NCI-H2227 (cell line): ENCODE measurements at regions not wholly inside any gene's neighbourhood (a gene's known extent, or its start where the extent isn't known, plus 50 kb on each side); places are given as distances from the start of the nearest gene placed in this dataset.

Source experiments
- DNase-seq: peaks from one replicate; lab custom pipeline; 2025; ENCODE audit not compliant: unreplicated experiment; lab: John Stamatoyannopoulos, UW

DNA sequence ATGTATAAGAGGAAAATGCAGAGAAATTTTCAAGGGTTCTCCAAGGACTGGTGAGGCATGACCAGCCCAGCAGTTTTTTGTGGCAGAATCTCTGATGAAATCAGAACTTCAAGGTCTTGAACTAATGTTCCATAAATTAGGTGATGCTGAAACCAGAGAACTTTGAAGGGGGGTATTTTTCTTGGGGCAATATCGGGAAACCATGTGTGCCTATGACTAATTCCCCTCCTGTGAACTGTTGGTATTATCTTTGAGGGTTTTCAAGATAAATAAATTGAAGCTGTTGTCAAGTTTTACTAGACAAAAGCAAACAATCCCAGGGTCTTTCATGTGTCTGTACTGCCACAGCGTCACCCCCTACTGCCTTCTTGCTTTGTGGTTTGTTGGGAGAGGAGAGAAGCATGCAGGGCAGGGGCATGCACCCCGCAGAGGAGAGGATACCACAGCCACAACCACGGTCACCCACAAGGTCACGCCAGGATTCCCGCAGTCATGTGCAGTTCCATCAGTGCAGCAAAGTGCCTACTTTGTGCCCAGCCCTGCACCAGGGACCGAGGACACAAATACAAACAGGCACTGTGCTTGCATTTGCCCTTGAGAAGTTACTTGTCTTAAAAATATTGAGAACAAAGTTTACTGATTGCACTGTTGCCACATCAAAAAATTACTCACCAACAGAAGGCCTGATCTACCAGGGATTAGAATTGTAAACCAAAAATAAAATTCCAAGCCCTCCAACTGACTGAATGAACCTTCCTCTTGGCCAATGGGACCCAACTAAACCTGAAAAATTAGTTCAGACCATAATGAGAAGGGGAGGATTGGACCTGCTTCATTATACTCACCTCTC is 413.3 kb upstream of the TRIB2 start:
- no peak for DNase-seq

DNA sequence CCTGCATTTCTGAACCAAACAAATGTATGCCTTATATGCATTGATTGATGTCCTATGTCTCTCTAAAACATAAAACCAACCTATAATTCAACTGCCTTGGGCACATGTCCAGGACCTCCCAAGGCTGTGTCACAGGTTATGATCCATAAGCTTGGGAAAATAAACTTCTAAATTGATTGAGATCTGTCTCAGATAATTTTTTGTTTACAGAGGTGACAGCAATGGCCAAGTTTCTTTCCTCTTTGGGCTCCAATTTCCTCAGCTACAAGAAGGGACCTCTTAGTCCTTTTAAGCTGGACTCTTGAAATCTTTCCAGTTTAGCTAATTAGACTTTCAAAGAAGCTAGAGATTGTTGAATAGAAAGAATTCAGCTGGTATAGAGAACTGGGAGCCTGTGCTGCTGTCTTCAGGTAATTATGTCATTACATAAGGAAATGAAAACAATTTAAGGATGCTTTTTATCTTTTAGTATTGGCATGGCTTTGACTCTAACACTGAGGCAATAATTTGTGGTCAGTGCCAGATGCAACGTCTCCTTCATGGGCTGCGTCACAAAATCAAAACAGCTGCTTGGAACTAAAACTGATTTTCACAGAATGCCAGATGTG is 412.1 kb upstream of the TRIB2 start:
- DNase-seq = no peak

DNA sequence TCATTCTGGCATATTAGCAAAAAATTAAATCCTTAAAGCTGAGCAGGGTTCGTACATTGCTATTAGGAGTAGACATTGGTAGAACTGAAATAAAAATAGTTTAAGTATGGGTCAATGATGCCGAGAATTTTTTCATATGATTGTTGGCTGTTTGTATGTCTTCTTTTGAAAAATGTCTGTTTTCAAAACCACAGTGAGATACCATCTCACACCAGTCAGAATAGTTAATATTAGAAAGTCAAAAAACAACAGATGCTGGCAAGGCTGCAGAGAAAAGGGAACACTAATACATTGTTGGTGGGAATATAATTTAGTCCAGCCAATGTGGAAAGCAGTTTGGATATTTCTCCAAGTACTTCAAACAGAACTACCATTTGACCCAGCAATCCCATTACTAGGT is 410.8 kb upstream of the TRIB2 start:
- no peak for DNase-seq

DNA sequence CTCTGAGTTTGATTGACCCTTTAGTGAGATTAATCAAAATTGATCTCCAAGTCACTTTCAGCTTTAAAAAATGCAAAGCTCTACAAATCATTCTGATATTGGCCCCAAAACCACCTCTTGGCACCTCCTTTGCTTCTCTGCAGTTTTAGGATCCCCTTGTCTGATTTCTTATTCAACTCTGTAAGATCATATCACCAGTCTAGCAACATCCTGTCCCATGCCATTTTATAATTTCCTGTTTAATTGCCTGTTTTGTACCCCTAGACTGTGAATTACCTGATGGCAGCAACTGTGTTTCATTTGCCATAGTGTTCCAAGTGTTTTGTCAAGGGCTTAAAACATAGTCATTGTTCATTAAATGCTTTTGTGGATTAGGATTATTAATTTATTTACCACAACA is 406.3 kb upstream of the TRIB2 start:
- DNase-seq = no peak

DNA sequence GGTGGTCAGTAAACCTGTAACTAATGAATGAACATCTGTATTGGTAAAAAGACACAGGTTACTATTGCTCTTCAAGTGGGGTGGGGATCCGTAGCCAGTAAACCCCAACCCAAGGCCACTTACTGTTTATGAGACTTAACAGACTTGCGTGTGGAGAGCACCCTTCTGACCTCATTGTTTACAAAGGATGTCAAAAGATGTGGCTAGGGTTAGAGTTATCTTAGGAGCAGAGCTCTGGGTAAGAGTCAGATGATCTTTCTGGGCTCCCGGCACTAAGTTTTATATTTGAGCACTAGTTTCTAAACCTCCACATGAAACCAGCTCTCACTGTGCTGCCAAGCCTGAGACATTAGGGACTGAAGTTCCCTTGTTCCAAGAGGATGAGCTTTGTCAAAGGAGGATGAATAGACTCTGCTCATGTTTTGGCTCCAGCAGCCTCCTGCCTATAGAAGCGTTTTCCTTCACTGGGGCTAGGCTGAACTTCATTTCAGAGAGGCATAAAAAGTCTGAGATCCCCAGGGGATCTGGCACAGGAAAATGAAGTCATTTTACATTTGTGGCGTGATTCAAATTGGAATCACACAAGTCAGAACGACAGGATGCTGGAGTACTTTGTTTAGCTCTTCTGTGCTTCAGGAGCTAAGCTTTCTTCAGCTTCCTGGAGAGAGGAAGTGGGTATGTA is 403.1 kb upstream of the TRIB2 start:
- DNase-seq = no peak

DNA sequence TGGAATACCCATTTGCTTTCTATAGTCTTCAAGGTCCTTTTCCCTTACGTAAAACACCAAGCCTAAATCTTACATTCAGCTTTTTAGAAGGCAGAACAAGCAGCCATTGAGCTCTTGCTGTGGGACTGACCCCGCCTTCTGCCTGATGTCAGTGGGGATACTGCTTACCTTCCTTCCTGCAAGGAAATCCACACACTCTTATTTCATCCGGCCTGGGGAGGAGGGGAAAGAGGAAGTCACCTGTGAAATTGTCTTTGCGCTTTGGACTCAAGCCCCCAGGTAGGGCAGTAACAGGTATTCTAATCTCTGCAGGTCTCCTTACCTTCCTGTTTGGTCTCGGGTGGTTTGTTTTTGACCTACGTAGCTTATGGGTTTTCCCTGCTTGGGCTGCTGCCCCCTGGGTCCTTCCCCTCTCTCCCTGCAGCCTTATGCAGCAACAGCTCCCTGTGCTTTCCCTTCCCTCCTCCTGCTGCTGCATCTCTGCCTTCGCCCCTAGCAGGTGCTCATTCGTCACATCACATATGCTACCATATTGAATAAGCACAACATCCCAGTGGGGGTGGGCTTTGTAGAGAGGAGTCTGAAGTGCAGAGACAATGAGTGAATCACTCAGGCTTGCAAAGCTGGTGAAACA is 402.5 kb upstream of the TRIB2 start:
- DNase-seq = no peak

DNA sequence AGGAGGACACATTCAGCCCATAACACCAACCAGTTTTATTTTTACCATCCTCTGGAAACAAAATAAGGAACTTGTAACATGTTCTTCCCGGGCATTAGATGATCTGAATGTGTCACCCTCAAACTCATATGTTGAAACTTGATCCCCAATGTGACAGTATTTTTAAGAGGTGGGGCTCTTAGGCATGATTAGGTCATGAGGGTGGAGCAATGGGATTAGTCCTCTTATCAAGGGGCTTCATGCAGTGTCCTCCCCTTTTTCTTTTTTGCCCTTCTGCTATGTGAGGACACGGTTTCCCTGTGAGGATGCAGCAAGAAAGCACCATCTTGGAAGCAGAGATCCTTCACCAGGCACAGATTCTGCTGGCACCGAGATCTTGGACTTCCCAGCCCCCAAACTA is 401.5 kb upstream of the TRIB2 start:
- no peak for DNase-seq

DNA sequence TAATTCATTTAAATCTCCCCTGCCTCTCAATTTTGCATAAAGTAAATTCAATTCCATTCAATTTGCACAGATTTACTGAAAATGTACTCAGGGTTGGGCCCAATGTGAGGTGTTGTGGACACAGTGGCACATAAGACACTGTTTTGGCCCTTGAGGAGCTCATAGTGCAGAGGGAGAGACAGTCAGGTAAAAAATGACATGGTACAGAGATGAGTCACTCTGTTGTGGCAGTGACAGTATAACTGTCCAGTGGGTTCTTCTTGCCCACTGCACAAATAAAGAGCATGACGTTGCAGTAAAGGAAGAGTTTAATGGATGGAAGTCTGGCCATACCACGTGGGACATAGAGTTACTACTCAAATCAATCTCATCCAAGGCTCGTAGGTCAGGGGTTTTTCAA is 400.3 kb upstream of the TRIB2 start:
- no peak for DNase-seq

DNA sequence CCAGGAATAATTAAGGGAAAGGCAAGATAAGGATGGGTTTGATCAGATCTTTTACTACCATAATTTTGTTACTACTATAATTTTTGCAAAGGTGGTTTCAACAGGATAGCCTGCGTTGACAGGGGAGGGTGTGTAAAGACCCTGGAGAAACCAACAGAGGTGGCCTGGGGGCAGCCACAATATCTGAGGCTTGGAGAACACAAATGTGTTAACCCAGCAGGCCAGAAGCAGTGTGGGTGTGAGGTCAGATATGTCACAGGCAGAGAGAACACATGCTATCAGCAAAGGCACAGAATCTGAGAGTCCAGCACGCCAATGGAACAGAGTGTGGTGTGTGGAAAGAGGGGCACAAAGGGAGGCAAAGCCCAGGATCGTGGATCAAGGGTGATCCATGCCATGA is 399.4 kb upstream of the TRIB2 start:
- no peak for DNase-seq

DNA sequence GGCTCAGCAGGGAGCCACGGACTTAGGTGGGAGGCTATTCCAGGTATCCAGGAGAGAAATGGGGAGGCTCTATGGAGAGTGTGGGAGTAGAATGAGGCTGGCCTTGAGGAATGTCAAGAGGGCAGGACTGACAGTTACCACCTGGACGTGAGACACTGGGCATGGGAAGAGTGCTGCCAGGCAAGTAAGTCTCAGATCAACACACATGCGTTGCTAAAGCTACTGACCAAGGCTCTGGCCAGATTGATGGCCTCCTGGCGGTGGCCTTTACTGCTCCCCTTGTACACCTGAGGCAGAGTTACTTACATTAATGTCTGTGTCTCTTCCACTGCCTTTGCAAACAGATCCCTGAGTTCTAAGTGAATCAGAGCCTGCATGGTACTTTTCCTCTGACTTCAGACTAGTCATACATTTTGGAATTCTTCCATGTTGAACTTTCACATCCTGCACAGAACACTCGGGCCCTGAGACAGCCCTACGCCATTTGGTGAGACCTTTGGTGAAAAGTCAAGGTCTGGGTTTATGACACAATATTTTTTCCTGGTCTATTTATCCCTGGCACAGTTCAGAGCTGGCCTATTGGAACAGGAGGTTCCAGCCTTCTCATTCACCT is 398.8 kb upstream of the TRIB2 start:
- DNase-seq = no peak

DNA sequence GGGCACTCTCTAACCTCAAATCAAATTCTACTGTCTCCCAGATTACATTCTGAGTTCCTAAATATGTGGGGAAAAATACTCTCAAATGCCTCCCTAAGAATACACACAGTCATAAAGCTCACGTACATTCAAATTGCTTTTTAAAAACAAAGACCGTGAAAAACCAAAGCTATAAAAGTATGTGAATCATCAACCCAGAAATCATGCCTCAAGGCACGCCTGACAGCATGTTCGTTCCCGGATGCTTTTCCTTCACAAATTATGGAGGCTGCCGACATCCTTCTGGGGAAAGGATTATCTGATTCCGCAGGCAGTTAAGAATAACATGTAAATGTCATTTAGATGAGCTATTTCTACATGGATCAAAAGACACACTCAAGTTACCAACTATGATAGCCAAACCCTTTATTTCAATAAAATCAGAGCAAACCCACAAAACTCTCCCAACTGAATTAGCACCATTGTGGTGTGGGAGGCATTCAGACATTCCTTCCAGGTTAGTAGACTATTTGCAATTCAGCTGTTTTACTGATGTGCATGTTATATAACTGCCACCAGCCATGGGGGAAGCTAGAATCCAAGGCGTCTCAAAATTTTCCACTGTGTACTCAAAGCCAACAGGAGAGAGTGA is 398.2 kb upstream of the TRIB2 start:
- no peak for DNase-seq

DNA sequence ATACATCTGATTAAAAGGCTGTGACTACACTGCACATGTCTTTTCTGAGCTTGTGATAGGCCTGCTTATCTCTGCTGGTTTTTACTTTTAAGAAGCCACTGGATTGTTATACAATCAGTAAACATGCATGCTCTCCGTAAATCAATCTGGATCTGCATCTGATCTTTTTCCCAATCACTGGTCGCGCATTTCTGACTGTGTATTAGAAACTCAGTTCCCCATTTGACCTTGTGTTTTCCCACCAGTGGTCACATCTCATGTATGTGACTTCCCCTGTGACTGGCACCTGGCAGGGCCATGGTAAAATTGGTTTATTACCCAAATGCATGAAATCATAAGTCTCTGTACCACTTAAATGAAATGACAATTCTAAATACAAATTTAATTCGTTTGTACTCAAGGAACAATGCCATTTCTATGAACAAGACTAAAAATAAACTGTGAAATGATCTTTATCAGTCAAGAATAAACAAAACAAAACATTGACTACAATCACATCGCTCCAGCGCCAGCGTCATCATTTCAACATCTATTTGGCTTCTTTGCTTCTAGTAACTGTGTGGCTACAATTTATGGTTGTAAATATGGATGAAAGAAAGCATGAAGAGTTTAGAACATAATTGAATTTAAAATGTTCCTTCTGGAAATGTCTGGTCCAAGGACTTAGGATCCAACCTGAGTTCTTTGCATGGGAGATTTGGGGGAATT is 396.6 kb upstream of the TRIB2 start:
- DNase-seq = no peak

DNA sequence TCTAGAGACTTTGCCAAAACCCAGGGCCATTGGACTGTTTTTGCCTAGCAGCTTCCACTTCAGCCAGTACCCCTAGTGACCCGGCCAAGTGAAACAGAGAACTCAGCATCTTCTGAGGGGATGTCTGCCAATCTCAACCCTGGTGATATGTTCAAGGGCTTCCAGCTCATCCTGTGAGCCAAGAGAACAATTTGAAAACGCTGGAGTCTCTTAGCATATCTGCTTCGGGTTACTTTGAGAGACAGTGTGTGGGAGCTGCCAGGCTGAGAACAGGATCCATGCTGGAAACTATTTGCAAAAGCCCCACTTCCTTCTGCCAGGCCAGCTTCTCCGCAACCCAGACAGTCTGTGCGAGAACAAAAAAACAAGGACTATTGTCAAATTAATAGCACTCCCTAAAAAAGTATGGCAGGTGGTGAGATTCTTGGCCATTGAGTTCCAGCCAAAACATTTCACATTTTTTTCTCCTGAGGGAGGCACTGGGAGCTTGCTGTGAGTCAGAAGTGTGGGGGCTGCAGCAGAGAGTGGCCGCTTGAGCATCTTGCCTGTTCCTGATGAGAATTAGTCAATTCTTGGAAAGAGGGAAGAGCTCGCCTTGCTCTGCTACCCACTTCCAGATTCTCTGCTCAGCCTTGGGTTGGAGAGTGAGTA is 395.6 kb upstream of the TRIB2 start:
- DNase-seq = no peak

DNA sequence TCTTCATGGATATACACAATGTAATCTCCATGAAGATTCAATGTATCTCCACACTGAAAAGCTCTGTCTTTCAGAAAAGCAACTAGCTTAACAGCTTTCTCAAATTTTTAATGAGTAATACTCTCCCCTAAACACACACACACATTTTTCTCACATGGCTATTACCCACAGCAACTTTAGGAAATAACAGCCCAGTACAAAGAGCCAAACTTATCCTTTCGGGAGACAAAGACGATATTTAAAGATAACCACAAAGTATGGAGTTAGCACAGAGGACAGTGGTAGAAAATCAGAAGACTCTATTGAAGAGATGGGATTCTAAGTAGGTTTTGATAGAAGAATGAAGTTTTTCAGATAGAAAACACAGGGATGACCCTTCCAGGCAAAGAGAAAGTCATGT is 394.9 kb upstream of the TRIB2 start:
- DNase-seq = no peak

DNA sequence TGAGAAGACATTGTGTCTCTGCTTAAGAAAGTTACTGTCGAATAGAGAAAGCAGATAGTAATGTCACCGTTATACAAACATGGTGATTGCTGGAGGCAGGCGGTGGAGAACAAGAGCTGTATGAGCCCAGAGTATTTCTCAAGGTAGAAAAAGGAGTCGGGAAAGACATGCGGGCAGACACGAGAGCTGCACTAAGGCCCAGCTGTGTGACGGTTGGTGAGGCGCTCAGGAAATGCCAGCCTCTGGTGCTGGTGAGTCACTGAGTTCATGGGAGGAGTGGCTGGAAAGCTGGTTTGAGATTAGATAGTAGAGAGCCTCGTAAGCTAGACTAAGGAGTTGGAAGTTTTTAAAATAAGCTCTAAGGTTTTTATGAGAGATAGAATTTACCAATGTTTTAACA is 390.9 kb upstream of the TRIB2 start:
- DNase-seq = no peak

DNA sequence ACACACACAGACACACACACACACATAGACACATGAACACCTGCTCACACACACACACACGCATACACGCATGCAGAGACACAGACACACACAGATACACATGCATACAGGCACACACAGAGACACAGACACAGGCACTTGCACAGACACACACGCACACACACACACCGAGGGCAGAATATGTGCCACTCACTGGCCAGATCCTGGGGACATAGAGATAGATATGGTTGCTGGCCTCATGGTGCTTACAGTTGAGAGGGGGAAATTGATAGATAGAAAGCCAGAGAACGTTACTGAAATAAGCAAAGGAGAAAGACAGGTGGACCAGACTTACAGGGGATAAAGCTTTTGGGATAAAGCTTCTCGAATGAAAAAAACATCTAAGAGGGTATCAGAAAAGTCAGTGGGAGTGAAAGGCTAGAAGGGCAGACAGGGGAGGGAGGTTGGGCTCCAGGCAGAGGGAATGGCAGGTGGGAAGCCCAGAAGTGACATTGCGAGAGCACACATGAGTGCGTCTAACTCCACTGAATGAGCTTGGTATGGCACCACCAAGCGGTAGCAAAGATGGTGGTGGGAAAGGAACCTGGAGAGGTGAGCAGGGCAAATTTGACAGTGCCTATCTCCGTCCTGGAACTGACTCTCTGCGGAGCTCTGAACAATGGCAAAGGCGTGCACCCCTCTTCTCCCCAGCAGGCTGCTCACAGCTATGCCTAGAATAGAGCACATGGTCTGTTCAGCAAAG is 390.1 kb upstream of the TRIB2 start:
- DNase-seq = no peak

DNA sequence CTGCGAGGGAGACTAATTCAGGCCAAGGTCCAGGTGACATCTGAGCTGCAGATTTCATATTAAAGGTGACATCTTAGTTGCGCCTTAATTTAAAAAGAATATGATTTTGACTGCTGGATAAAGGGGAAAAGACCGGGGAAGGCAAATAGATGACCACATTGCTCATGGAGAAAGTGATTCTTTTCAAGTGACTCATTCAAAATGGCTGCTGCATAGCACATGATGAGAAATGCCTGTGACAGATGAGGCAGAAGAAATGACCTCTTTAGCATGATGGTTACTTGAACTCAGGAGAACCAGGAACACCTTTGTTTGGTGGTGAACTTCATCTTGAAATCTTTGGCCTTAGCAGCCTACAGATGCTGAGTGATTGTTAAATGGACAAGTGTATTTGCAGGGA is 385.8 kb upstream of the TRIB2 start:
- DNase-seq = no peak

DNA sequence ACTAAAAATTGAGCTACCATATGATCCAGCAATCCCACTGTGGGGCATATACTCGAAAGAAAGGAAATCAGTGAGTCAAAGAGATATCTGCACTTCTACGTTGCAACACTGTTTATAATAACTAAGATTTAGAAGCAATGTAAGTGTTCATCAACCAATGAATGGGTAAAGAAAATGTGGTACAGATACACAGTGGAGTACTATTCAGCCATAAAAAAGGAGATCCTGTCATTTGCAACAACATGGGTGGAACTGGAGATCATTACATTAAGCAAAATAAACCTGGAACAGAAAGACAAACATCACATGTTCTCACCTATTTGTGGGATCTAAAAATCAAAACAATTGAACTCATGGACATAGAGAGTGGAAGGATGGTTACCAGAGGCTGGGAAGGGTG is 385.0 kb upstream of the TRIB2 start:
- DNase-seq = no peak

DNA sequence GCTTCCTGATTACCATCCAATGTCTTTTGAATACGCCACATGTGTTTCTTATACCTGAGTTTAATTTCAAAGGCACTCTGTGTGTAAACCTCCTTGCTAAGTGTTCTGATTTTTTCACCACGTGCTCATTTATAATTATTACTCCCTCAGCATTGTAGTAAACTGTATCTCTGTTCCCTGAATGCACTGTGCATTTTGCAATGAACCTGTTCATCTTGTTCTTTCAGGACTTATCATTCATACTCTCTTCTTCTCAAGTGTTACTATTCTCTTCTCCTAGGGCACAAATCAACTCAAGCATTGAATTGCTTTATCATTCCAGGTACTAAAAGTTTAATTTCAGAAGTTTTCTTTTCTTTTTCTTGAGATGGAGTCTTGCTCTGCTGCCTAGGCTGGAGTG is 383.4 kb upstream of the TRIB2 start:
- DNase-seq = no peak
